HG02759 (cell line): ENCODE measurements at regions not wholly inside any gene's neighbourhood (a gene's known extent, or its start where the extent isn't known, plus 50 kb on each side); places are given as distances from the start of the nearest gene placed in this dataset.

Source experiments
- ATAC-seq: cut with Tn5 transposase; IDR thresholded peaks from one replicate; pipeline ENCODE4 v1.9.1; 2021; ENCODE audit warnings: mild to moderate bottlenecking, moderate library complexity; ENCODE audit not compliant: unreplicated experiment

DNA sequence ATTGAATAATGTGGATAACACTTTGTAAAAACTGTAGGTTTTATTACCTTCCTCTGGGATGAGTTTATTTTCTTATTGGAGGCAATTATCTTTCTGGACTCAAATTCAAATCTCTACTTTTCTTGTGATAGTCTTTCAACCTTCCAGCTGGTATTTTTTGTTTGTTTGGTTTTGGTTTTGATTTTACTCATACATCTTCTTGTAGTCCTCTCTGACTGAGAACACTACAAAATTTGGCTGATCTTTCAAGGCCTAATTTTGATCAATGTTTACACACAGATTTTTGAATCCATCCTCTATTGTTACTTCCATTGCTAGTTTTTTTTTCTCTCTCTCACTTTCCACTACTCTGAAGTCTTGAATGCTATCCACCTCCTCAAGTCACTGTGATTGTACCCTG, 303.8 kb upstream of the NECTIN3 start:
- no peak for ATAC-seq

DNA sequence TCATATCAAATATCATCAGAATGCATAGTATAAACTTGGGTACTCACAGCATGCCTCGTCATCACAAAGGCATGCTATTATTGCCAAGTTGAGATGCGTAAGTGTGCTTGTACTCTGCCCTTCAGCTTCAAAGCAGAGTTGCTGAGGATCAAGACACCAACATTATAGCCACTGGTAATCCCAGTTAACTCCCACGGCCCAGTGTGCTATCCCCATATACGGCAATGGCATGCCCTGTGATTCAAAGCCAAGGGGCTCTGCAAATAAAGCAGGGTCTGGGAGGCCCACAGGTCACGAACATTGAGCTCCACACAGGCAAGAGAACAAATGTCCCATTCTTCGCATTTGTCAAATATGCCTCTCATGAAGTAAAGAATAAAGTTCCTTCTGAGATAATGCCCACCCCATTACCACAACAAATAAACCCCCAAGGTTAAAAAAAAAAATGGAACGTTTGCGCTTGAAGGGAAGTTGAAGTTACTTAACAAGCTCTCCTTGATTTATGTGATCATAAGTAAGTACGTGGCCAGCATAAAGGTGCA, 298.1 kb upstream of the NECTIN3 start:
- no peak for ATAC-seq

DNA sequence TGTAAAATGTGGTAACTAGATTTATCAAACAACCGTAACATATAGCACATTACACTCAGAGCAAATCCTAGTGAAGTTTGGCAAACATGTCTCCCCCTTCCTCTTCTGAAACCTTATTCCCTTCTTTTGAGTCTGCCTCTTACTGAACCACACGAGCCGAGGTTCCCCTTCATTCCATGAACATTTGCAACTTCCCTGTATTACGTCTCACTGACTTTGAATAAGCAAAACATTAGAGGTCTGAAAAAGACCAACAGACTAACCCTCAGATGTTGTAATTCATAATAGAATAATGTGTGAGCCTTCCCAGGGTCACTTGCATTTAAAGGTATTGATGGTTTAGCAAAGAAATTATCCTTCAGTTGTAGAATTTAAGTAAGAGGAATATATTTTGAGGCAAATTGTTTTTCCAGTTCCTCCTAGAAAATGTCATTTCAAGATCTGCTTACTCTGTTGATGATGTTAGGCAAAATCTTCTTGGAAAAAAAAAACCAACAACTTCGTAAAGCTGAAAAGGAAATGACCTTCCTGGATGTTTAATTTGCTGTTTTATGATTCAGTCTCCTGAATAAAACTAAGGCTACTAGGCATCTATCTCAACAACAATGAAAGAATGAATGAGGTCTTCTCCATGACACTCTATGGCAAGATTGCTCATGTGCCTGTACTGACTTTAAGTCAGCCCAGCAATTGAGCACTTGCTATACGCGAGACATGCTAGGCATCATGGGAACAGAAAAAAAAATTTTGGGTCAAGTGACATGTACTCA, 296.9 kb upstream of the NECTIN3 start:
- no peak for ATAC-seq

DNA sequence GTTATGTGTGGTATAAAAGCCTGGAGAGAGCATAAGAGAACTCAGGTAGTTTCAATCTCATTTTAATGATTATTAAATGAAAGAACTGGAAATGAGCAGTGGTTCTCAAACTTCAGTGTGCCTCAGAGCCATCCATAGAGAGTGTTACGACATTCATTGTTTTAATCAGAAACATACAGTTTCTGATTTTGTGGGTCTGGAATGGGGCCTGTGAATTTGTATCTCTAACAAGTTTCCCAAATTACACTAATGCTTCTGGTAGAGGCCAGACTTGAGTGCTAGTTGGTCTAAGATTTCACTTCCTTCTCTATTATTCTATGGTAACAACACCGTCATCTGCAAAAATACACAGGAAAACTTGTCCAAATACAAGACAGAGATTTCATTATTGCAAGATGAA, 292.0 kb upstream of the NECTIN3 start:
- no peak for ATAC-seq

DNA sequence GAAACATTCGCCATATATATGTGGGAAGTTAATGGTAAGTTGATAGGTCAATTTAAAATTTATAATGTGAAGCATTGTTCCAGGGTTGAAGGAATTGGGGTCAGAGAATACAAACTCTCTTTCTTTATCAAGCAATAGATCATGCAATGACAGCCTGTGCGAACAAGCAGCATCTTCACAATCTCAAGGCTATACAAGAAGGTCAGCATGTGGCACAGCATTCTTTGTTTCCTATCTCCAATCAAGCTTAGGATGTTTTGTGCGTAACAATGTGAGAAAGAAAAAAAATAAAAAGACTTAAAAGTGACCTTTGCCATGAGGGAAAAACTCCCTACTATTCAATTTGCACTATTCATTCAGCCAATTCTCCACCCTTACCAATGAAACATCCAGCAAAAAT, 288.1 kb upstream of the NECTIN3 start:
- no peak for ATAC-seq

DNA sequence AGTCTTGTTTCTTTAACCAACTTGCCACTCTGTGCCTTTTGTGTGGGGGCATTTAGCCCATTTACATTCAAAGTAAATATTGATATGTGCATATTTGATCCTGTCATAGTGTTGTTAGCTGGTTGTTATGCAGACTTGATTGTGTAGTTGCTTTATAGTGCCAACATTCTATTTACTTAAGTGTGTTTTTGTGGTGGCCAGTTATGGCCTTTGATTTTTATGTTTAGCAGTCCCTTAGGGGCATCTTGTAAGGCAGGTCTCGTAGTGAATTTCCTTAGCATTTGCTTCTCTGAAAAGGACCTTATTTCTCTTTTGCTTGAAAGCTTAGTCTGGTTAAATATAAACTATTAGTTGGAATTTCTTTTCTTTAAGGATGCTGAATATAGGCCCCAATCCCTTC, 282.8 kb upstream of the NECTIN3 start:
- no peak for ATAC-seq

DNA sequence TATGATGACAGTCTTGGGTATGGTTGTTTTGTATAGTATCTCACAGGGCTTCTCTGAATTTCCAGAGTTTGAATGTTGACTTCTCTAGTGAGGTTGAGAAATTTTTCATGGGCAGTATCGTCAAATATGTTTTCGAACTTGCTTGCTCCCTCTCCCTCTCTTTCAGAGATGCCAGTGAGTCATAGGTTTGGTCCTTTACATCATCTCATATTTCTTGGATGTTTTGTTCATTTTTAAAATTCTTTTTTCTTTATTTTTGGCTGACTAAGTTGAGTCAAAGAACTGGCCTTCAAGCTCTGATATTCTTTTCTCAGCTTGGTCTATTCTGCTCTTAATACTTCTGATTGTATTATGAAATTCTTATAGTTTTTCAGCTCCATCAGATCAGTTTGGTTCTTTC, 282.3 kb upstream of the NECTIN3 start:
- no peak for ATAC-seq

DNA sequence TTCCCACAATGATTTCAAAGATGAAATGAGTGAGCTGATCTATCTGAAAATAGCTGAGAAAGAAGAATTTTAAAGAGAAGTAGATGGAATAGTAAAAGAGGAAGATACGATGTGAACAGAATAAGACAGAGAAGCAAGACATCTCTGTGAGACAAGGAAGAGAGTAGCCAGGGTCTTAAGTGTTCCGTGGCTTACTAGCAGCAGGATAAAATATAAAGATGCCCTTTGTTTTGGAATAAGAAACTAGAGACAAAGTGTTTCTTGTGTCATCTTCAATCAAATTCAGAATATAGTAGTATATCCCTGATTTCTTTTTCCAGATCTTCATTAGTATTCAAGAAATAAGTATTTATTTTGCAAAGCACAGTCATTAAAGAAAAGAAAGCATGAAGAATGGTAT, 281.0 kb upstream of the NECTIN3 start:
- no peak for ATAC-seq

DNA sequence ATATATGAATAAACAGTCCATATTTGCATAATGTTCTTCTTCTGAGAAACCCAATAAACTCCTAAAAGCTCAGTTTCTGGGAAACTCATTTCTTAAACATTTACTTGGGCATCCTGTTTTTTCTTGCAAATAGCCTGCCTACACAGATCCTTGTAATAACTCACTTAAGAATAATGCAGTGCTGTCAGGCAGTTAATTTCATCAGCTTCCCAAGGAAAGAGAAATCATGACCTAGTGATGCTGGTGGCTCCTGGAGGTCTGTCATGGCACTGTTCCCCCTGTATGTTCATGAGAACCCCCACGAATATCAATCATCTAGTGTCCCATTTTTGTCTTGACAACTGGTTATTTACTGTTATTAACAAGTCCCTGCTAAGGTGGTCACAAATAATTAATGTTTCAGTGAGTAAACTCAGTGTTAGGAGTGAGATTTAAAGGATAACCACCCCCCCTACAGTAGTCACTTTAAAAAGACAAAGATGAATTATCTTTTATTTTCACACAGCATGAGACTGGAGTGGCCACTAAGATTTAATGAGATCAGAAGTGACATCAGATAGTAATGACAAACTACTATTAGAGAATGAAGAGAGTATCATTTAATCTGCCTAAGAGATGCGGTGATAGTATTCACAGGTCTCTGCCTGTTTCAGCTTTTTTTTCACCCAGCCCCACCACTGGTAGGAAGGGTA, 279.5 kb upstream of the NECTIN3 start:
- ATAC-seq, result no peak

DNA sequence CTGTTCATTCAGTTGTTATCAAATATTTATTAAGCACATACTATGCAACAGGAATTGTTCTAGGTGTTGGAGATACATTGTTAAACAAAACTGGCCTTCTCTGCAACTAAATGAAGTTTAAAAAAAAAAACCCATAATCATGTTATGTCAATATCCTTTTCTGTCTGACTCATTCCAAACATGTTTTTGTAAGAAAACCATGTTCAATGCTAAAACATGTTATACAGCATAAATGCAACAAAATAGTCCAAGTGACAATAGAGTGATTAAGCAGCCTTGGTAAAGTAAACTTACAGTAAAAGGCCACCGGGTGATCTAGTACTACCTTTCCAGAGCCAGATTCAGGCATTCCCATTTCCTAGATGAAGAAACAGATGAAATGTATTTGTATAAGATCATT, 278.0 kb upstream of the NECTIN3 start:
- no peak for ATAC-seq

DNA sequence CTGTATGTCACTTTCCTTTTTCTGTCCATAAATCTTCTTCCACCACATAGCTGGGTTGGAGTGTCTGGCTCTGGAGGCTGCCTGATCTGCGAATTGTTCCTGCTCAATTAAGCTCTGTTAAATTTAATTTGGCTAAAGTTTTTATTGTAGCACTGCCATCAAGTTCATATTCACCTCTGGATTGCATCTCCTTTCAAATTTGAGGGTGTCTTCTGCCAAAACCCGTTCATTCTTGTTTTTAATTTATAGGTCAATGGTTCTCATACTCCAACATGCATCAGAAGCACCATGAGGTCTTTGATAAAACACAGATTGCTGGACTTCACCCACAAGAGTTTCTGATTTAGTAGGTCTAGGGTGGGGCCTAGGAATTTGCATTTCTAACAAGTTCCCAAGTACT, 276.5 kb upstream of the NECTIN3 start:
- no peak for ATAC-seq

DNA sequence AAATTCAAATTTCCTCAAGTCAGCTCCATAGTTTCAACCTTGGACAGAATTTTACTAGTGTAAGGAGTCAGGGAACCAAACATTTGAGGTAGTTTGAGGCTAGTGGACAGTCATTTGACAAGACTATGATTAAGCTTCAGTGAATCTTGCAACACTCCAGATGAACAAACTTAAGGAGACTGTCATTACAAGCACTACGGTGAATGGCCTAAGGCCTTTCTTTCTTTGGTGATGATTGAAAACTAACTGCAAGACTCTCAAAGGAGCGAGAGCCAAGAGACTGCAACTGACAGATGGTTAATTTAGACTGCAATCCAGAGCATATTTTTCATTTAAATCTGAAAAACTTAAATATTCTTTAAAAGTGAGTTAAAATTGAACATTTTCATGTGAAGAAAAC, 272.3 kb upstream of the NECTIN3 start:
- no peak for ATAC-seq

DNA sequence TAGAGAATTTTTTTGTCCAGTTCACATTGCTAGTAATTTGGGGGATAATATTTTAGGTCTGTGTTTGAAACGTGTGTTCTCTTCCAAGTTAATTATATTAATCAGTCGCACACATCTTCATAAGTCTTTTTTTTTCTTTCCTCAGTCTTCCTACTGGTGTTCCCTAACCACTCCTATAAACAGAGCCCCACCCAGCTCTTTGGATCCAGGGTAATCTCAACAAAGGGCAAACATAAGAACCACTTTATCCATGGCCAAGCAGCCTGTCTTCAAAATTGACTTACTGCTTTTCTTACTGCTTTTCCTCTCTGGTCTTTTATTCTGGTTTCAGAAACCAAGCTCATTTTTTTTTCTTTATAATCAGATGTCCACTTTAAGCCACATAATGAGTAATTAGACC, 266.8 kb upstream of the NECTIN3 start:
- ATAC-seq, result no peak

DNA sequence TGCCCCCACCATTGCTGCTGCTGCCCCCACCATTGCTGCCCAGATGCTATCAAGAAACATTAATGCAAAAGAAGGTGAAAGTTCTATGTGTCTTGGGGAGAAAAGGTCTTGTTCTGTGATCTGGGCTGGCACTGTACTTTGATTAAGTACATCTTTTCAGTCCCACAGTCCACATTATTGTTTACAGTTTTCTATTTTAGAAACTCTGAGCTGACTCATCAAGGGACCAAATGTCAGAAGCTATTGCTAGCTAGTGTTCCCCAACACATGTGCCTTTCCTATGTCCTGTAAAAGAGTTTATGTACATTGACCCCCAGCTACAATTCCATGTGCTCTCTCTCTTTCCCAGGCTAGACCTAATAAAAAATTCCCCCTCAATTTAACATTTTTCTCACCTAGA, 264.7 kb upstream of the NECTIN3 start:
- no peak for ATAC-seq

DNA sequence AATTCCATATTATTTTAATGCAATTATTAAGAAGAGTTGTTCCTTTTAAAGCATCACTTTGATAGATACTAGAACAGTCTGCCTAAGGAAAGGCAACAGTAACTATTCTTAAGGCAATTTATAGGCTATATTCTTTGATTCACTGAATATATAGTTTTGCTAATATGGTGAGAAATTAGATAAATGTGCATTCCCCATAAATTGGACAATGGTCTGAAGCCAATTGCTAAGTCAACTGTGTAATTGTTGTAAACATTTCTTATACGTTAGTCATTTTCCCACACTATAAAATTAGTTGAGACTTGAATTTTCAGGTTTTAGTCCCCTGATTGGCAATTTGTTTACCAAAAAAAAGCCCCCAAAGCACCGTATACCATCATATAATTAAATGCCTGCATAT, 263.0 kb upstream of the NECTIN3 start:
- ATAC-seq, result no peak

DNA sequence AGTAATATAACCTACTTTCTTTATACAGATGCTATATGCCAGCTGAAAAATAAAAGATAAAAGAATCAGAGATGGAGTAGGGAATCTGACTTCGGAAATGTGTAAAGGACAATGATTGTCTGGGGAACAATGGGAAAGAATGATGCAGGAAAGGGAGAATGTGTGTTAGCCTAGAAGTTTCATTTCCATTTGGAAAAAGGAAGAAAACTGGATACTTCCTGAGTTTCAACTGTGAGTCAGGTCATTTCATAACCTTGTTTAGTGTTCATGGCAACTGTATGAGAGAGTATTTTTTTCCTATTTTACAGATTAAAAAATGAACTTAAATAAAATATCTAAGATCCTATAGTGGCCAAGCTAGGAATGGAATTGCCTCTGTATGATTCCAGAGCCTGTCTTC, 261.3 kb upstream of the NECTIN3 start:
- ATAC-seq, result no peak

DNA sequence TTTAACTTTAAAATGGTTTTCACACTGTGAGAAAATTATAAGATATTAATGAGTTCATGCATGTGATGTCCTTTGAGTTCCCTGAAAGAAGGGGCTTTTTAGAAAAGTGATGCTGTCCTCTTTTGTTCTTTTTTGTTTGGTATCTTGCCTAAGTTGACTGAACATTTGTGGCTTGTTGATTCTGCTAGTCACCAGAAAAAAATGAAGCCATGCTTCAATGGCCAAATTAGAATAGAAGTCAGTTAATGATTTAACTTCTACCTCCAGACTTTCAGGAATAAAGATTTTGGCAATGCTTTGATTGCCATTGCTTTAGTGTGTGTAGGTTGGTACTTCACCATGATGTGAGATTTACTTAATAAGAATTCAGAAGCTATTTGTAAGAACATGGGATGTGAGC, 260.6 kb upstream of the NECTIN3 start:
- ATAC-seq, result no peak

DNA sequence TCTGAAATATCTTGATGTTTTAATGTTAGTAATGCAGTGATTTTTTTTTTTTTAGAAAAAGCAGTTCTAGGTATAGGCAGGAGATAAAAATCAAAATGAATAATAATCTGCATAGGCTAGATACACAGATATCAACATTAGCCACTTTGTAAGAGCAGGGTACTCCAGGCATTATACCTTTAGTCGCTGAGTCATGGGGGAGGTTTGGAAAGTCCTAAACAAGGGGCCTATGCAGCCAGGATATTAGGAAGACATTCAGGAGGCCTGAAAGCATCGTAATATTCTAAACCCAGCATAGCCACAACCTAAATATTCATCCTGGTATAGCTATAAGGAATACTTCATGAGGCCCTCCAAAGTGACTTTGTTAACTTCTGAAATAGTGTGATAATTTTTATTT, 258.1 kb upstream of the NECTIN3 start:
- no peak for ATAC-seq

DNA sequence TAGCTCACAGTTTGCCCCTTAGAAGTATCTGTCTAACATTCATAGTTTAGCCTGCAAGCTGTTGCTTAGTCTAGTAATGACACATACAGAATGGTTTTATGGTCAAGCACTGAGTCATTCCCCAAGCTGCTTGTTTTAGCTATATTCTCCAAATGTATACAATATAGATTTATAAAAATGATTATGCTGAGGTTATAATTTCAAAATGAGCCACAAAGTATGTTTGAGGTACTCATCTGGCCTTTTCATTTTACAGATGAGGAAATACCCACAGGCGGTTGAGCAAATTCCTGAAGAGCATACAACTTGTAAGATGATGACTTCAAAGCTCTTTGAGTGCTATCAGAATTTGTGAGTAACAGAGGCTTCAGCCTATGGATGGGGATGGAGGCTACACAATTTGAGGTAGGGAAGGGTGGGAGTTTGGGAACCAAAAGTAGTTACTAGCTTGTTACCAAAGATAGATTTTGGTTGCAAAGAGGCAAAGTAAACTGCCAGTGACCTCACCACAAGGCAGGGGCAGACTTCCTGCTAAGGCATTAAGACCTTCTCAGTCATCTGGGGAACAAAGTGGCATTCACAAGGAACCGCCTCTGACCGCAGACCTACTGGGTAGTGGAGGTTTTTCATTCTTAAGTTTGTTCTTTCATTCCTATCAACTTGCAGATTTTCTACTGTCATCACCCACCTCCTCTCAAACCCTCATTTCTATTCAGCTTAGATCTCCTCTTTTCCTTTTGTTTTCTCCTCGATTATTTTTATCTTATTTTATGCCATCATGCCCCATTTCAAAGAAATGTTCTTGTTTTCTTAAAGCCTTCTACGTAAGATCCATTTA, 257.2 kb upstream of the NECTIN3 start:
- peak; percentile 82 for ATAC-seq

DNA sequence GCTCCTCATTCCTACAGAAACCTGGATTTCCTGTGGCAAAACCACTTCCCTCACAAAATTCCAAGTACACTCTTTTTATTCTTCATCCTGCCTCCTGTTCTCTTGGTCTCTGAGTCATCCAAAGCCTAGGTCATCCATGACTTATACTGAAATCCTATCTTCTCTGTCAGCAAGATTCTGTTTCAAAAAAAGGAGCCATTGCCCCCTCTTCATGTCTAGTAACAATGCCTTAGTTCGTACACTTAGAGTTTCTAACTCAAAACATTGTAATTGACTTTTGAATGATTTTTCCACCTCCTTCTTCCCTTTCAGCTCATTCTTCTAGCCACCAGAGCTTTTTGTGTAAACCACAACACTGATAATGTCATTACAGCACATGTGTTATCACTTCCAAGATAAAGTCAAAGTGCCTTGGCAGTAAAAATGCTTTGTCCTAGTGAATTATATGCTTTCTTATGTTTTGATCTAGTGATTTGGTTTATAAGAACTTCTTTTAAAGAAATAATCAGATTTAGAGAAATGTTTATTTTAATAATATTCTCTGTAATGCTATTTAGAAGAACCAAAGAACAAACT, 256.5 kb upstream of the NECTIN3 start:
- ATAC-seq, result no peak

DNA sequence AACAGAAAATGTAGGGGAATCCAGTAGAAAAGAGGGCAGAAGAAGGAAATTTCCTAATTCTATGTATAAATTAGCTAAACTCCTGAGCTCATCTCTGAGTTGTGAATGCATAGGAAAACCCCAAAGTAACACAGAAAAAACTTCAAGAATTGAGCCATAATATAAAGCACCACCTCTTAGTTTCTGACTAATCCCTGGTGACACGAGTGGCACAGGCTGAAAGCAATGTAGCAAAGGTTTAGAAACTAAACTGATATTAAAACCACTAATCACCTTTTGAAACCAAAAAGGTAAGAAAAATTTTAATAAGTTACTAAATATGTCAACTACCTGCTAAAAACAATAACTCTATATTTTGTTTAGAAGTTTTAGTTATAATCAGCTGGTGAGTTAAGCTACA, 255.6 kb upstream of the NECTIN3 start:
- peak; percentile 47 for ATAC-seq
